WTC11 (cell line): ENCODE measurements at regions not wholly inside any gene's neighbourhood (a gene's known extent, or its start where the extent isn't known, plus 50 kb on each side); places are given as distances from the start of the nearest gene placed in this dataset.

Experiments used
- ATAC-seq: fragments of 200-7000 bp; cut with Tn5 transposase; 2 replicates; pipeline ENCODE4 v1.10.0; 2021; ENCODE audit warnings: mild to moderate bottlenecking, moderate library complexity
- CTCF ChIA-PET: fragments of 300-600 bp; sonication (Branson Sonifier 250); formaldehyde crosslinking; loops from one replicate; lab custom pipeline; 2021; ENCODE audit warnings: antibody characterized with exemption; lab: Charles Lee
- POLR2A ChIA-PET: fragments of 350-600 bp; sonication (Branson Sonifier 250); formaldehyde crosslinking; loops from one replicate; lab custom pipeline; 2021; ENCODE audit warnings: antibody characterized with exemption; lab: Charles Lee
- DNase-seq: peaks from one replicate; pipeline ENCODE4 v3.0.0; 2021; ENCODE audit warnings: low spot score
- H3K27ac Mint-ChIP-seq: 2 replicates; pipeline ENCODE4 v1.8.0; 2021; ENCODE audit warnings: mixed read lengths
- H3K27me3 Mint-ChIP-seq: 2 replicates; pipeline ENCODE4 v1.8.0; 2021; ENCODE audit warnings: low read depth, mild to moderate bottlenecking, moderate library complexity, mixed read lengths
- H3K36me3 Mint-ChIP-seq: 2 replicates; pipeline ENCODE4 v1.8.0; 2021; ENCODE audit warnings: mixed read lengths
- H3K4me1 Mint-ChIP-seq: 2 replicates; pipeline ENCODE4 v1.8.0; 2022; ENCODE audit warnings: mixed read lengths
- H3K4me3 Mint-ChIP-seq: 2 replicates; pipeline ENCODE4 v1.8.0; 2021; ENCODE audit warnings: mild to moderate bottlenecking, moderate library complexity, mixed read lengths
- H3K9me3 Mint-ChIP-seq: 2 replicates; pipeline ENCODE4 v1.8.0; 2021; ENCODE audit warnings: mixed read lengths
- ATF2 ChIP-seq: sonication (generic); formaldehyde crosslinking; IDR thresholded peaks from 2 replicates; pipeline ENCODE4 v1.8.1; 2022; ENCODE audit warnings: low read depth, missing genetic modification reagents, borderline replicate concordance
- ELF4 ChIP-seq: sonication (generic); formaldehyde crosslinking; IDR thresholded peaks from 2 replicates; pipeline ENCODE4 v1.8.1; 2022; ENCODE audit warnings: low read depth, mild to moderate bottlenecking, moderate library complexity, missing genetic modification reagents
- FOXP1 ChIP-seq: sonication (generic); formaldehyde crosslinking; IDR thresholded peaks from 2 replicates; pipeline ENCODE4 v1.8.0; 2022; ENCODE audit warnings: missing genetic modification reagents, mild to moderate bottlenecking, moderate library complexity, borderline replicate concordance
- GRHL2 ChIP-seq: fragments of 250-450 bp; sonication (Bioruptor Pico); IDR thresholded peaks from 2 replicates; pipeline ENCODE4 v1.8.0; 2022; ENCODE audit warnings: mild to moderate bottlenecking, moderate library complexity; ENCODE audit not compliant: insufficient replicate concordance, severe bottlenecking
- HMGXB4 ChIP-seq: sonication (generic); formaldehyde crosslinking; IDR thresholded peaks from 2 replicates; pipeline ENCODE4 v1.8.1; 2023; ENCODE audit warnings: mild to moderate bottlenecking, moderate library complexity, missing genetic modification reagents
- JUN ChIP-seq: sonication (generic); formaldehyde crosslinking; IDR thresholded peaks from 2 replicates; pipeline ENCODE4 v1.8.0; 2023; ENCODE audit warnings: mild to moderate bottlenecking, missing genetic modification reagents
- KAT7 ChIP-seq: sonication (generic); formaldehyde crosslinking; IDR thresholded peaks from 2 replicates; pipeline ENCODE4 v1.8.1; 2023; ENCODE audit warnings: missing genetic modification reagents, mild to moderate bottlenecking, borderline replicate concordance
- NFYB ChIP-seq: sonication (generic); formaldehyde crosslinking; conservative IDR thresholded peaks from 2 replicates; pipeline ENCODE4 v1.8.0; 2022; ENCODE audit warnings: low read depth, missing genetic modification reagents
- RORB ChIP-seq: fragments of 250-450 bp; sonication (Bioruptor Pico); IDR thresholded peaks from 2 replicates; pipeline ENCODE4 v1.9.0; 2021; ENCODE audit warnings: mild to moderate bottlenecking
- SP1 ChIP-seq: sonication (generic); formaldehyde crosslinking; conservative IDR thresholded peaks from 2 replicates; pipeline ENCODE4 v1.8.1; 2022; ENCODE audit warnings: missing genetic modification reagents
- TEAD1 ChIP-seq: sonication (generic); formaldehyde crosslinking; IDR thresholded peaks from 2 replicates; pipeline ENCODE4 v1.8.0; 2022; ENCODE audit warnings: mild to moderate bottlenecking, missing genetic modification reagents
- USF1 ChIP-seq: sonication (generic); formaldehyde crosslinking; IDR thresholded peaks from 2 replicates; pipeline ENCODE4 v1.8.0; 2022; ENCODE audit warnings: mild to moderate bottlenecking, missing genetic modification reagents
- ZNF121 ChIP-seq: sonication (generic); formaldehyde crosslinking; IDR thresholded peaks from 2 replicates; pipeline ENCODE4 v1.8.0; 2023; ENCODE audit warnings: missing genetic modification reagents
- ZNF512 ChIP-seq: sonication (generic); formaldehyde crosslinking; IDR thresholded peaks from 2 replicates; pipeline ENCODE4 v1.8.1; 2022; ENCODE audit warnings: missing genetic modification reagents, borderline replicate concordance
- TF ChIP-seq, protein P1 (sequence below): sonication (generic); formaldehyde crosslinking; IDR thresholded peaks from 2 replicates; pipeline ENCODE4 v1.8.1; 2023; ENCODE audit warnings: mild to moderate bottlenecking, missing genetic modification reagents, moderate library complexity
- TF ChIP-seq, protein P2 (sequence below): sonication (generic); formaldehyde crosslinking; IDR thresholded peaks from 2 replicates; pipeline ENCODE4 v1.8.1; 2023; ENCODE audit warnings: mild to moderate bottlenecking, missing genetic modification reagents
- TF ChIP-seq, protein P3 (sequence below): fragments of 250-450 bp; sonication (Bioruptor Pico); IDR thresholded peaks from 2 replicates; pipeline ENCODE4 v1.9.0; 2021; ENCODE audit warnings: mild to moderate bottlenecking, borderline replicate concordance
- TF ChIP-seq, protein P4 (sequence below): sonication (generic); formaldehyde crosslinking; IDR thresholded peaks from 2 replicates; pipeline ENCODE4 v1.8.1; 2023; ENCODE audit warnings: mild to moderate bottlenecking, missing genetic modification reagents, borderline replicate concordance

DNA sequence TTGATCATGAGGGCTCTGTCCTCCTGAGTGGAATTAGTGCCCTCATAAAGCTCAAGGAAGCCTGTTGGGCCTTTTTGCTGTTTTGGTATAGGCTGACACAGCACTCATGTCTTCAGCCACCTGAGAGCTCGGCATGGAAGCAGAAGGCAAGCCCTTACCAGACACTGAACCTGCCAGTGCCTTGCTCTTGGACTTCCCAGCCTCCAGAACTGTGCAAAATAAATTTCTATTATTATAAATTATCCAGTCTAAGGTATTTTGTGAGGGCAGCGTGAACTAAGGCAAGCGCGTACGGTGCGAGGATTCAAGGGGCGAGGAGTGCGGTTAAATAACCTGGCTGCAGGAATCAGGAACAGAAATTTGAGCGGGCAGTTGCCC is 281.5 kb upstream of the LYZL1 start (continued):
- TF ChIP-seq KAT7 (CRISPR knock-in tag) (no peak), JUN (CRISPR knock-in tag) (no peak), ELF4 (no peak), TEAD1 (no peak), RORB (CRISPR knock-in tag) (no peak), ZNF512 (no peak), GRHL2 (CRISPR knock-in tag) (no peak), NFYB (CRISPR knock-in tag) (no peak), FOXP1 (CRISPR knock-in tag) (no peak)
- TF ChIP-seq, protein P1, sequence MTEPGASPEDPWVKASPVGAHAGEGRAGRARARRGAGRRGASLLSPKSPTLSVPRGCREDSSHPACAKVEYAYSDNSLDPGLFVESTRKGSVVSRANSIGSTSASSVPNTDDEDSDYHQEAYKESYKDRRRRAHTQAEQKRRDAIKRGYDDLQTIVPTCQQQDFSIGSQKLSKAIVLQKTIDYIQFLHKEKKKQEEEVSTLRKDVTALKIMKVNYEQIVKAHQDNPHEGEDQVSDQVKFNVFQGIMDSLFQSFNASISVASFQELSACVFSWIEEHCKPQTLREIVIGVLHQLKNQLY, result no peak
- TF ChIP-seq, protein P2, sequence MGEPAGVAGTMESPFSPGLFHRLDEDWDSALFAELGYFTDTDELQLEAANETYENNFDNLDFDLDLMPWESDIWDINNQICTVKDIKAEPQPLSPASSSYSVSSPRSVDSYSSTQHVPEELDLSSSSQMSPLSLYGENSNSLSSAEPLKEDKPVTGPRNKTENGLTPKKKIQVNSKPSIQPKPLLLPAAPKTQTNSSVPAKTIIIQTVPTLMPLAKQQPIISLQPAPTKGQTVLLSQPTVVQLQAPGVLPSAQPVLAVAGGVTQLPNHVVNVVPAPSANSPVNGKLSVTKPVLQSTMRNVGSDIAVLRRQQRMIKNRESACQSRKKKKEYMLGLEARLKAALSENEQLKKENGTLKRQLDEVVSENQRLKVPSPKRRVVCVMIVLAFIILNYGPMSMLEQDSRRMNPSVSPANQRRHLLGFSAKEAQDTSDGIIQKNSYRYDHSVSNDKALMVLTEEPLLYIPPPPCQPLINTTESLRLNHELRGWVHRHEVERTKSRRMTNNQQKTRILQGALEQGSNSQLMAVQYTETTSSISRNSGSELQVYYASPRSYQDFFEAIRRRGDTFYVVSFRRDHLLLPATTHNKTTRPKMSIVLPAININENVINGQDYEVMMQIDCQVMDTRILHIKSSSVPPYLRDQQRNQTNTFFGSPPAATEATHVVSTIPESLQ (CRISPR knock-in tag), result no peak

DNA sequence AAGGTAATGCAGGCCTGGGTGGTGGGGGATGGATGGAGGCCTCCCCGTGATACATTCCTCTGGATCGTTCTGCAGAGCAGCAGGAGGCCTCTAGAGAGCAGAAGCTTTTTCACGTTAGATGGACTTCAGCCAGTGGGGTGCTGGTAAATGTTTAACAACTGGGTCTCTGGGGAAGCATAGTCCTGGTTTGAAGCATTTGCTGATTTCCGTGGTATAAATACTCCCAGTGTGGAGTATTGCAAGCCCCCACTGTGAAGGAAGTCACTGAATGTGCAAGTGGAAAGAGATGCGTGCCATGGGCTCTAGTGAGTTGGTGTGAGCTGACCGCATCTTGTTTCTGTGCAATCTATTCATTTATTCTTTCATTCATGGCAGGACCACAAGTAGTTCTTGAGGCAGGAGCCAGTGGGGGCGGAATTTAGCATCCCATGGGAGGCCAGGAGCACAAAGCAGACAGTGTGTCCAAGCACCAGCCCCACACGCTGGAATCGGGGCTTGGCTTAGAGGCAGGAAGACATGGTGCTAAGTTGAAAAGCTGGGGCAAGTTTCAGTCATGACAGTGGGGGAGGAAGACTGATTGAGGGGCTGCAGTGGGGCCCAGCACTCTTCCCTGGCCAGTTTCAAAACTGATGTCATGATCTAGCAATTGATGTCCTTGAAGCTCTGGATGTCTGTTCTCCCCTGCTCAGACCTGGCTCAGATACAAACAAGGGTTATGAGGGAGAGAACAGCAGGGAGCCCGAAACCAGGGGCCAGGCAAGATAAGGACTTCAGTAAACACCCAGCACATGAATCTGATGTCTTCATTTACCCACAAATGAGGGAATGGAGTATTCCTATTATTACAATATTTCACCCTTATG is 280.9 kb upstream of the LYZL1 start:
- peaks cover 11% of the 10 kb centered on the region for H3K36me3 Mint-ChIP-seq
- no peaks in the 10 kb centered on the region for H3K27me3 Mint-ChIP-seq
- ChIA-PET CTCF (interaction anchor here (1.2 kb wide), 1 partner anchor 111 kb away, joined by 4 read pairs; no protein-coding TSS in a partner anchor), POLR2A (no interaction called here)
- H3K9me3 Mint-ChIP-seq, result peaks cover 15% of the 10 kb centered on the region
- no peak overlapping the region for H3K4me3 Mint-ChIP-seq
- peaks cover 7% of the 10 kb centered on the region; the same call in 1 of the 2 replicates for H3K4me1 Mint-ChIP-seq
- H3K27ac Mint-ChIP-seq, result no peak overlapping the region
- no peak for DNase-seq
- no peak; the same call in 1 of the 2 replicates for ATAC-seq
- TF ChIP-seq, protein P3, sequence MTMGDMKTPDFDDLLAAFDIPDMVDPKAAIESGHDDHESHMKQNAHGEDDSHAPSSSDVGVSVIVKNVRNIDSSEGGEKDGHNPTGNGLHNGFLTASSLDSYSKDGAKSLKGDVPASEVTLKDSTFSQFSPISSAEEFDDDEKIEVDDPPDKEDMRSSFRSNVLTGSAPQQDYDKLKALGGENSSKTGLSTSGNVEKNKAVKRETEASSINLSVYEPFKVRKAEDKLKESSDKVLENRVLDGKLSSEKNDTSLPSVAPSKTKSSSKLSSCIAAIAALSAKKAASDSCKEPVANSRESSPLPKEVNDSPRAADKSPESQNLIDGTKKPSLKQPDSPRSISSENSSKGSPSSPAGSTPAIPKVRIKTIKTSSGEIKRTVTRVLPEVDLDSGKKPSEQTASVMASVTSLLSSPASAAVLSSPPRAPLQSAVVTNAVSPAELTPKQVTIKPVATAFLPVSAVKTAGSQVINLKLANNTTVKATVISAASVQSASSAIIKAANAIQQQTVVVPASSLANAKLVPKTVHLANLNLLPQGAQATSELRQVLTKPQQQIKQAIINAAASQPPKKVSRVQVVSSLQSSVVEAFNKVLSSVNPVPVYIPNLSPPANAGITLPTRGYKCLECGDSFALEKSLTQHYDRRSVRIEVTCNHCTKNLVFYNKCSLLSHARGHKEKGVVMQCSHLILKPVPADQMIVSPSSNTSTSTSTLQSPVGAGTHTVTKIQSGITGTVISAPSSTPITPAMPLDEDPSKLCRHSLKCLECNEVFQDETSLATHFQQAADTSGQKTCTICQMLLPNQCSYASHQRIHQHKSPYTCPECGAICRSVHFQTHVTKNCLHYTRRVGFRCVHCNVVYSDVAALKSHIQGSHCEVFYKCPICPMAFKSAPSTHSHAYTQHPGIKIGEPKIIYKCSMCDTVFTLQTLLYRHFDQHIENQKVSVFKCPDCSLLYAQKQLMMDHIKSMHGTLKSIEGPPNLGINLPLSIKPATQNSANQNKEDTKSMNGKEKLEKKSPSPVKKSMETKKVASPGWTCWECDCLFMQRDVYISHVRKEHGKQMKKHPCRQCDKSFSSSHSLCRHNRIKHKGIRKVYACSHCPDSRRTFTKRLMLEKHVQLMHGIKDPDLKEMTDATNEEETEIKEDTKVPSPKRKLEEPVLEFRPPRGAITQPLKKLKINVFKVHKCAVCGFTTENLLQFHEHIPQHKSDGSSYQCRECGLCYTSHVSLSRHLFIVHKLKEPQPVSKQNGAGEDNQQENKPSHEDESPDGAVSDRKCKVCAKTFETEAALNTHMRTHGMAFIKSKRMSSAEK (CRISPR knock-in tag), result no peak
- TF ChIP-seq HMGXB4 (CRISPR knock-in tag) (no peak), USF1 (CRISPR knock-in tag) (no peak), SP1 (CRISPR knock-in tag) (no peak), ZNF121 (no peak), ATF2 (CRISPR knock-in tag) (no peak)
- TF ChIP-seq, protein P4, sequence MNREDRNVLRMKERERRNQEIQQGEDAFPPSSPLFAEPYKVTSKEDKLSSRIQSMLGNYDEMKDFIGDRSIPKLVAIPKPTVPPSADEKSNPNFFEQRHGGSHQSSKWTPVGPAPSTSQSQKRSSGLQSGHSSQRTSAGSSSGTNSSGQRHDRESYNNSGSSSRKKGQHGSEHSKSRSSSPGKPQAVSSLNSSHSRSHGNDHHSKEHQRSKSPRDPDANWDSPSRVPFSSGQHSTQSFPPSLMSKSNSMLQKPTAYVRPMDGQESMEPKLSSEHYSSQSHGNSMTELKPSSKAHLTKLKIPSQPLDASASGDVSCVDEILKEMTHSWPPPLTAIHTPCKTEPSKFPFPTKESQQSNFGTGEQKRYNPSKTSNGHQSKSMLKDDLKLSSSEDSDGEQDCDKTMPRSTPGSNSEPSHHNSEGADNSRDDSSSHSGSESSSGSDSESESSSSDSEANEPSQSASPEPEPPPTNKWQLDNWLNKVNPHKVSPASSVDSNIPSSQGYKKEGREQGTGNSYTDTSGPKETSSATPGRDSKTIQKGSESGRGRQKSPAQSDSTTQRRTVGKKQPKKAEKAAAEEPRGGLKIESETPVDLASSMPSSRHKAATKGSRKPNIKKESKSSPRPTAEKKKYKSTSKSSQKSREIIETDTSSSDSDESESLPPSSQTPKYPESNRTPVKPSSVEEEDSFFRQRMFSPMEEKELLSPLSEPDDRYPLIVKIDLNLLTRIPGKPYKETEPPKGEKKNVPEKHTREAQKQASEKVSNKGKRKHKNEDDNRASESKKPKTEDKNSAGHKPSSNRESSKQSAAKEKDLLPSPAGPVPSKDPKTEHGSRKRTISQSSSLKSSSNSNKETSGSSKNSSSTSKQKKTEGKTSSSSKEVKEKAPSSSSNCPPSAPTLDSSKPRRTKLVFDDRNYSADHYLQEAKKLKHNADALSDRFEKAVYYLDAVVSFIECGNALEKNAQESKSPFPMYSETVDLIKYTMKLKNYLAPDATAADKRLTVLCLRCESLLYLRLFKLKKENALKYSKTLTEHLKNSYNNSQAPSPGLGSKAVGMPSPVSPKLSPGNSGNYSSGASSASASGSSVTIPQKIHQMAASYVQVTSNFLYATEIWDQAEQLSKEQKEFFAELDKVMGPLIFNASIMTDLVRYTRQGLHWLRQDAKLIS (CRISPR knock-in tag), result no peak
